GM18499 (cell line): ENCODE measurements at regions not wholly inside any gene's neighbourhood (a gene's known extent, or its start where the extent isn't known, plus 50 kb on each side); places are given as distances from the start of the nearest gene placed in this dataset.
"Not testable (repeated sequence)": the region's sequence is repeated elsewhere in the genome, so short reads cannot be mapped to it uniquely, and the experiment has no call there.

Source experiments
- ATAC-seq: cut with Tn5 transposase; IDR thresholded peaks from one replicate; pipeline ENCODE4 v1.9.1; 2021; ENCODE audit warnings: moderate number of reproducible peaks; ENCODE audit not compliant: insufficient read depth, unreplicated experiment

- no peak for ATAC-seq
These were observed 63.1 kb downstream of the MTNR1B start for GRCh38 chr11:93032580-93032979.

- ATAC-seq = no peak
These were observed 63.6 kb downstream of the MTNR1B start for GRCh38 chr11:93033093-93033492.

DNA sequence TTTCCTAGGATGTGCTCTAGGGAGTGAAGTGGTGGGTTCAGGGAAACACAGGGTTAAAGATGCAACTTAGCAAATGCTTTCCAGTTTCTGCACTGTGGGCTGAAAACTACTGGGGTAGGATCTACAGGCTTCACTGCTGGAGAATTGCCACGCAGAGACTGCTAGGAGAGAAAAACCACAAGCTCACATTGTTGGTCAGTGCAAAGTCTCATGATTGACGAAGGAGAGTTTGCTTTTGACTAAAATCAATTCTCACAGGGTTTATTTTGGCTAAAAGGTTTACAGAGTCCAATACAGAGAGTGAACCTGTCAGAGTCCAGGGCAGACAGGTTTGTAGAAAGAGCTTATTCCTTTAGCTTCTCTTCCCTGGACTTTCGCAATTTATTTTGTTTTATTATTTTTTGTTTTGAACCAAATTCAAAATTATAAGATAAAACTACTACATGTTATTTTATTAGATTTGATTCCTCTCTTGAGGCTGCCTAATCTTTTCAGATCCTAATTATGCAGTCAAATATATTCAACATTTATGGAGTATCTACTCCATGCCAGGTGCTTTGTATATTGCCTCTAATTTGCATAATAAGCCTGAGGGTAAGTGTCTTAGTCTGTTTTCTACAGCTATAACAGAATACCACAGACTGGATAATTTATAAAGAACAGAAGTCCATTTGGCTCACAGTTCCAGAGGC is 64.7 kb downstream of the MTNR1B start:
- no peak for ATAC-seq

DNA sequence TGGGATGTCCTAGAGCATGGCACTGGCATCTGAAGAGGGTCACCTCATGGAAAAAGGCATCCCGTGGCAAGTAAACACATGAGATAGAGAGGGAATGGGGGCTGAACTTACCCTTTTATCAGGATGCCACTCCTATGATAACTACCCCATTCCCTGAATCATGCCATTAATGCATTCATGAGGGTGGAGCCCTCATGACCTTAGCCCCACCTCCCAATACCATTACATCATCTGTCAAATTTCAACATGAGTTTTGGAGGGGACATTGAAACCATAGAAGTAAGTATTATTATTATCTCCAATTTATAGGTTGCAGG is 65.2 kb downstream of the MTNR1B start:
- no peak for ATAC-seq

DNA sequence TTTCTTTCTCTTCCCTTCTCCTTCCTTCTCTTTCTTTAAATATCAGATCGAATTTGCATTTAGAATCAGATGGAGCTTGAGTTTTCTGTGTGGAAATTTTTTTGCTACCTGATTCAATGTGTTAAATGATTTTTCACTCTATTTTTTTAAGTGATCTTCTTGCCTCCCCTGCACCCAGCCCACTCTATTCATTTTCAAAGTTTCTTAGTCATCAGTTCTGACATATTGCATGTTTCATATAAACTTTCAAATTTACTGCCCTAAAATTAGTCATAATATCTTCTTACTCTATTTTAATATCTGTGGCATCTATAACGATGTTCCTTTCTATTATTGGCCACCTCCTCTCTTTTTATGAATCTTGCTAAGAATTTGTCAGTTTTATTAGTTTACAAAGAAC is 69.1 kb downstream of the MTNR1B start:
- no peak for ATAC-seq

DNA sequence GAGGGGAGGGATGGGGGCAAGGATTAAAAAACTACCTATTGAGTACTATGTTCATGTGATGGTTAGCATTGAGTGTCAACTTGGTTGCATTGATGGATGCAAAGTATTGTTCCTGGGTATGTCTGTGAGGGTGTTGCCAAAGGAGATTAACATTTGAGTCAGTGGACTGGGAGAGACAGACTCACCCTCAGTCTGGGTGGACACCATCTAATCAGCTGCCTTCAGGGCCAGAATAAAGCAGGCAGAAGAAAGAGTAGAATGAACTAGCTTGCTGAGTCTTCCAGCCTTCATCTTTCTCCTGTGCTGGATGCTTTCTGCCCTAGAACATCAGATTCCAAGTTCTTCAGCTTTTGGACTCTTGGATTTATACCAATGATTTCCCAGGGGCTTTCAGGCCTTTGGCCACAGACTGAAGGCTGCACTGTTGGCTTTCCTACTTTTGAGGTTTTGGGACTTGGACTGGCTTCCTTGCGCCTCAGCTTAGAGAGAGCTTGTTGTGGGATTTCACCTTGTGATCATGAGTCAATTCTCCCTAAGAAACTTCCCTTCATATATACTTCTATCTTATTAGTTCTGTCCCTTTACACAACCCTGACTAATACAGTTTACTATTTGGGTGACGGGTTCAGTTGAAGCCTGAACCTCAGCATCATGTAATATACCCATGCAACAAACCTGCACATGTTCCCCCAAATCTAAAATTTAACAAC is 70.2 kb downstream of the MTNR1B start:
- no peak for ATAC-seq

DNA sequence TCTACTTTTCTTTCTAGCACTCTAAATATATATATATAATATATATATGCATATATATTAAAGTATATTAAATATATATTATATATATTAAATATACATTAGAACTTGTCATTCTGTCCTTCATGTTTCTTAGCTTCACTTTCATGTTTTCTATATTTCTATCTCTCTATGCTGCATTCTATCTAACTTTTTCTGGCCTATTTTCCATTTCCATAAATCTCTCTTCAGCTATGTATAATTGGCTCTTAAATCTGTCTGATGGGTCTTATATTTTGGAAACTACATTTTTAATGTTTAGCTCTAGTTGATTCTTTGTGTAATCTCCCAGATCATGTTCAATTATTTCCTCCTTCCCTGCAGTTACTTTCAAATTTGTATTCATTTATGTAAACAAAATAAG is 72.2 kb downstream of the MTNR1B start:
- no peak for ATAC-seq

DNA sequence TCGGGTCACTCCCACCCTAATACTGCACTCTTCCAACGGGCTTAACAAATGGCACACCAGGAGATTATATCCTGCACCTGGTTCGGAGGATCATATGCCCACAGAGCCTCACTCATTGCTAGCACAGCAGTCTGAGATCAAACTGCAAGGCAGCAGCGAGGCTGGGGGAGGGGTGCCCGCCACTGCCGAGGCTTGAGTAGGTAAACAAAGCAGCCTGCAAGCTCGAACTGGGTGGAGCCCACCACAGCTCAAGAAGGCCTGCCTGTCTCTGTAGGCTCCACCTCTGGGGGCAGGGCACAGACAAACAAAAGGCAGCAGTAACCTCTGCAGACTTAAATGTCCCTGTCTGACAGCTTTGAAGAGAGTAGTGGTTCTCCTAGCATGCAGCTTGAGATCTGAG is 73.7 kb downstream of the MTNR1B start:
- not testable (repeated sequence) for ATAC-seq

DNA sequence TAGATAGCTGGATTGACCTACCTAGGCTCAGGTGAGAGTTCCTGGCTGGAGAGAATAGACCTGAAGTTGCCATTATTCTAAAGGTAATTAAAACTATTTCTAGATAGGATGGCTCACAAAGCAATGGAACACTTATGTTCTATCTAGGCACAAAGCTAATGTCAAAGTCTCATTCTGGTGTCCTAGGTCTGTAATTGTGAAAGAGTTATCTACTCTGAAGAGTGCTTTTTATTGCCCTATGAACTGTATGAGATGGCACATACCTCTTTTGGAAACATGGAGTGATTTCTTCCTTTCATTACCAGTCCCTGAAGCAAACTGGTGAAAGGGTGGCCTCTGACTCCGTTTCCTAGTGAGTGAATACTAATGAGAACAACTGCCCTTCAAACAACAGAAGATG is 80.3 kb downstream of the MTNR1B start:
- ATAC-seq = no peak

- ATAC-seq = no peak
These were observed 81.7 kb downstream of the MTNR1B start for GRCh38 chr11:93051186-93051585.

- no peak for ATAC-seq
These were observed 84.4 kb downstream of the MTNR1B start for GRCh38 chr11:93053864-93054263.

DNA sequence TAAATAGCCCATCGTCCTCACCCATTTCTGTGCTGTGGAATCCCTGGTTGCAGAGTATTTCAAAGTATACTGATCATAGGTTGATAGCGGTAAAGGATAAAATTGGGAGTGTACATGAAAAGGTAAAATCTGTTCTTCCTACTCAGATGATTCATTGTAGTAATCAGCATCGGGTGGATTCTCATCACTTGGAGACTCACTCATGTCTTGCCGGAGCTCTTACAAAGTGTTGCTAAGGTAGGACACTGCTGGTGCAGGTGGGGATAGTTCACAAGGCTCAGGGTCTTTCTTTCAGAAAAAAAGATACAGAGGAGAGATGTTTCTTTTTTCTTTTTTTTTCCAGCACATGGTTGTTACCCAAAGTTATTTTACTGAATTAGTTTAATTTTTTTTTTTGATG is 84.8 kb downstream of the MTNR1B start:
- no peak for ATAC-seq

- peak; percentile 58 for ATAC-seq
These were observed 85.4 kb downstream of the MTNR1B start for GRCh38 chr11:93054881-93055280.

- no peak for ATAC-seq
These were observed 89.9 kb downstream of the MTNR1B start for GRCh38 chr11:93059117-93059957.

DNA sequence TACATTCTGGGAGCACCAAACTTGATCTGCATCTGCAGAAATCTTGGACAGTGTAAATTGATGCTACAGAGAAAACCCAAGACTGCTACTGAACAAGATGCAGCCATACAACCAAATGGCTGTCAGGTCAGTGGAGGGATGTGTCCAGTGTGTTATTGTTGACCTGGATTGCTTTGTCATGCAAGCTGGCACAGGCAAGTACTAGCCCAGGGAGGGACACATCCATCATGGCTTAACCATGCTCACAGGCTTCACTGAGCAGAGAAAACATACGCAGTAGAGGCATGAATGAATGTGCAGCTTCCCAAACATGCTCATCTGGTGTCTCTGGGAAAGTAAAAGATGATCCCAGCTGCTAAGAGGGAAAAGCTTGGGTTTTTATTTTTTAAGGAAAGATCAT is 93.6 kb downstream of the MTNR1B start:
- ATAC-seq = no peak

GRCh38 chr11:93065074-93065674 is 95.7 kb downstream of the MTNR1B start:
- not testable (repeated sequence) for ATAC-seq

DNA sequence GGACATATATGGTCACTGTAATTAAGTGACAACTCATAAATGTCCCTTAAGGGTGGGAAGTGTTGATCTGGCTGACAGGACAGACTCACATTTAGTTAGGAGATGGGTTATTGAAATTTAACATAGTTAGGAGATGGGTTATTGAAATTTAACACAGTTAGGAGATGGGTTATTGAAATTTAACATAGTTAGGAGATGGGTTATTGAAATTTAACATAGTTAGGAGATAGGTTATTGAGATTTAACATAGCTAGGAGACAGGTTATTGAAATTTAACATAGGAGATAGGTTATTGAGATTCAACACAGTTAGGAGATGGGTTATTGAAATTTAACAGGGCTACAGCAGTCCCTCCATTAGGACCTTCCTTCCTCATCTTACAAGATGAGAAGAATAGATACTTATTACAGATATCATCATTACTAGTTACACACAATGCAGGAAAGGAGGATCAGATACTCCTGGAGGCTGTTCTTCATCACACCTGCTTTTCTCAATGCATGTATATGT is 98.5 kb downstream of the MTNR1B start:
- no peak for ATAC-seq

- ATAC-seq = no peak
These were observed 102.9 kb downstream of the MTNR1B start for GRCh38 chr11:93072229-93072914.

DNA sequence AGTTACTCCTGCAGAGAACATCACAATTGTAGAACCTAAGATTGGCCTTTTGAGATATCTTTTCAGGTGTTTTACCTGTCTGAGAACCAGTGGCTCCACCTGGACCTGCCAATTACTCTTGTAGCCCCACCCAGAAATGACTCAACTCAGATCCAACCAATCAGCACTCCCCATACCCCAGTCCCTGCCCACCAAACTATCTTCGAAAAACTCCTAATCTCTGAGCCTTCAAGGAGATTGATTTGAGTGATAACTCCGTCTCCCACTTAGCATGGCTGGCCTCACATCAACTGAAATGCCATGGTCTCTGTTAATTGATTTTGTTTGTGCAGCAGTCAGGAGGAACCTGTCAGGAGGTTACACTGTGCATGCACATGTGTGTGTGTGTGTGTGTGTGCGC is 103.6 kb downstream of the MTNR1B start:
- ATAC-seq = no peak
